ENCODE measurements at regions not wholly inside any gene's neighbourhood (a gene's known extent, or its start where the extent isn't known, plus 50 kb on each side); places are given as distances from the start of the nearest gene placed in this dataset.
A peak's percentile ranks its signal among the peaks of the same experiment; 100 is the strongest.

- no peak for DNase-seq
Measured at GRCh38 chr3:24769918-24770317, 275.3 kb upstream of the THRB start.

DNA sequence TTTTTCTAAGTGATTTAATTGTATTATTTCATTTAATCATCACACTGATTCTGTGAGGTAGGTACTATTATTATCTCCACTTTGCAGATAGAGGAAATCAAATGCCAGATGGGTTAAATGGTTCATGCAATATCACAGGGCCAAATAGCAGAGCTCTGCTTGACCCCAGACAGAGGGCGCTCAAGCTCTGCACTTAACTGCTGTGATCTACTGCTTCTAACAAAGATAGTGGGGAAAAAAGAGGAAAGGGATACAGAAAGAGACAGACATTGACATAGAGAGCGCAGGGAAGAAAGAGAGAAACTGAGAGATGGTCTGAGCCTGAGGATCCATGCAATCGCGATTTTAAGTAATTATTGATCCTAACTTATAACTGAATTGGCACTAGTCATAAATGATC is 279.1 kb upstream of the THRB start:
- peak; percentile 50 for DNase-seq

DNA sequence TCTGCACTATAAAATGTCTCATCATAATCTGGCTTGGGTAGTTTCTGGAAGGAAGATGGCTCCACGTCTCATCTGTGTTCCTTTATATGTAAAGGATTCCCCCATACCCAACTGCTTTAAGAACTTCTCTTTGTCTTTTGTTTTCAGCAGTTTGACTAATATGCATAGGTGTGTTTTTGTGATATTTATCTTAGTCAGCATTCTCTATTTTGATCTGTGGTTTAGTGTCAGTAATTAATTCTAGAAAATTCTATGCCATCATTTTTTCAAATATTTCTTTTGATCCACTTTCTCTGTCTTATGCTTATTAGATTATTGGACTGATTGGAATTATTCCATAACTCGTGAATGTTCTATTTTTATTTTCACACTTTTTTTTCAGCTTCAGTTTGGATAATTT is 286.3 kb upstream of the THRB start:
- no peak for DNase-seq

- DNase-seq = no peak
Measured at GRCh38 chr3:24781454-24781853, 286.8 kb upstream of the THRB start.

DNA sequence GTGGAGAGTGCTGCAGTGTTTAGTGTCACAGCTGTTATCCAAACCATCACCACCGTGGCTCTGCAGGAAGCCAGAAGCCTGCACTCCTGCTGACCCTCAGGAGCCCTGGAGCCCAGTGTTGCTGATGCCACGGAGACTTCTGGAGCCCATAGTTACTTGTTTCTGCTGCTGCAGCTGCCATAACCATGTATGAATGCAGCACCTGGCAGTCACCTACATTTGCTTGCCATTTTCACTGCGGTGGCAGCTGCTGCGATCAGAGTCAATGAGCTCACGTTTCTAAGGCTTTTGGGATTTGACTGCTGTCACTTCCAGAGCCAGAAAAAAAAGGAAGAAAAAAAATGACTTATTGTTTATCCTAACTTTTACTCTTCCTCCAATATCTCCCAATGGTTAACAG is 299.2 kb upstream of the THRB start:
- DNase-seq = no peak

DNA sequence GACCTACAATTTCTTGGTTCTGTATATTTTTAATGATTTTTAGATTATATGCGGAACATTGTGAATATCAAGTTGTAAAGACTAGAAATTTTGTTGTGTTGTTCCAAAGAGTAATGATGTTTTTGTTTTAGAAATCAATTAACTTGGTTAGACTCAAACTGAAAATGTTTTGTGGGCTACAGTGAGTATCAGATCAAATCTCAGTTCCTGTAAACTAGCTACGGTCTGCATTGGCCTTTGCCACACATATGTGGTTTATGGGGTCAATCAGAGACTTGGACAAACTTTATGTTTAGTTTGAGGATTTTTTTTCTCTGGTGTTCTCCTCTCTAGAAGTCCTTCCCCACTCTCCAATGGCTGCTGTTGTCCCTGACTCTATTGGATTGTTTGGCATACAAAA is 308.0 kb upstream of the THRB start:
- no peak for DNase-seq

DNA sequence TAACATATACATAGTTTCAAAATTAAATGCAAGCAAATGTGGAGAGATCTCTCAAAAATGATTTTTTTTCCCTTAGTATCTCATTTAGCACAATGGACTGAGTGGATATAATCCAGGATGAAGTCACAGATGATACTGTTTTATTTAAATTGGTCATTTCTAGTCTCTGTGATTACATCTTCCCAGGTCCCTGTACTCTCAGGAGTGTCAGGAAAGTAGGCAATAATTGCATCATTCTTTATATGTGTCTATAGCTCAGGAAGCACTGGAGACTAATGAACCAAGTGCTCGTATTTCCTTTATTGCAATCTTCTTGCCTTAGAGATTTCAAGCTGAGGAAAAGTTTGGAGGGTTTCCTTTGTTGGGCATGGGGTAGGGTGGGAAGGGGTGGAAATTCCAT is 309.4 kb upstream of the THRB start:
- no peak for DNase-seq

DNA sequence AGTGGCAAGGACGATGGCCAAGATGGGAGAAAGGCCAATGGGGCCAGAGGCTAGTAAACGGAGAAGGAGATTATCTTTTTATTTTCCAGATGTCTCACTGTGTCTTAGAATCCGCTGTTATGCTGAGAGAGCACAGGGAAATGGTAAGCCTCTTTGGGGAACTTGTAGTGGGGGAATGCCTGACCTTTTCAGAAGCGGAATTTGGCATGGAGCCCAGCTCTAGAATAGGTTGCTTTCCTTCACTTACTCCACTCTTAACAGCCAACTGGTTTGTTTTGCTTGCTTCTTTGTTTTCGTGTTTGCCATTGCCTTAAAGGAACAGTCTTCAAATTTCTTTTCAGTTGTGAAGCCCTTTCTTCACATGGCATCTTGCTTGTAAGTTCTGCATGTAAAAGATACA is 316.2 kb upstream of the THRB start:
- DNase-seq = no peak

- no peak for DNase-seq
Measured at GRCh38 chr3:24812116-24812515, 317.5 kb upstream of the THRB start.

DNA sequence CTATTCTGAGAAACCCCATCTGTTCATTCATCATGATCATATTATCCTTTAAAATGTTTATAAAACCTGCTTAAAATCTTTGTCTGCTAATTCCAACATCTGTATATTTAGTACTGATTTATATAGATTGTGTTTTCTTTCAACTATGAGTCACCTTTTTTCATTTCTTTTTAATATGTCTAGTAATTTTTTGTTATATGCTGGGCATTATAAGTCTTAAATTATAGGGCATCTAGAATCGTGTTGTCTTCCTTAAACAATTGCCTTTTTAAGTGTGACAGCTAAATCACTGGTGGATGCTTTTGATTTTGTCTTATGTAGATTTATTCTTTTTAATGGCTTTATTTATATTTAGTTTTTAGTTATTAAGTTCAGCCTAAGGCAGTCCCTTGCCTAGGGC is 323.4 kb upstream of the THRB start:
- DNase-seq = no peak

GRCh38 chr3:24828011-24828410 is 333.4 kb upstream of the THRB start:
- no peak for DNase-seq

DNA sequence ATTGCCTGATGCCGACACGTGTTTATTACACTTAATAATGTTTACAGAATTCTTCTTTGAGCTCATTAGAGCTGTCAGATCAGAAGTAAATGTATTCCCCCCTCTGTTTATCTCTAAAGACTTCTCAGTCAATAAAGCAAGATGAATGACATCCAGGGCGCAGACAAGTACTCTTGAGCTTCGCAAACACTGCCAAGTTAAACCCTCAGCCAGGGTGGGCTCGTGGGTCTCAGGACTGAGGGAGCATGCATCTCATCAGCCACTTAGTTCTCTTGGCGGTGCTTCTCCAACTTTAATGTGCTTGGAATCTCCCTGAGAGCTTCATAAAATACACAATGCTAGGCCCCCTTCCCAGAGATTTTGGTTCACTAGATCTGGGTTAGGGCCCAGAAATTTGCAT is 333.9 kb upstream of the THRB start:
- DNase-seq = no peak

- DNase-seq = peak; percentile 4
Measured at GRCh38 chr3:24829011-24829581, 334.4 kb upstream of the THRB start.

- peak; percentile 7 for DNase-seq
Measured at GRCh38 chr3:24829629-24830229, 335.1 kb upstream of the THRB start.

DNA sequence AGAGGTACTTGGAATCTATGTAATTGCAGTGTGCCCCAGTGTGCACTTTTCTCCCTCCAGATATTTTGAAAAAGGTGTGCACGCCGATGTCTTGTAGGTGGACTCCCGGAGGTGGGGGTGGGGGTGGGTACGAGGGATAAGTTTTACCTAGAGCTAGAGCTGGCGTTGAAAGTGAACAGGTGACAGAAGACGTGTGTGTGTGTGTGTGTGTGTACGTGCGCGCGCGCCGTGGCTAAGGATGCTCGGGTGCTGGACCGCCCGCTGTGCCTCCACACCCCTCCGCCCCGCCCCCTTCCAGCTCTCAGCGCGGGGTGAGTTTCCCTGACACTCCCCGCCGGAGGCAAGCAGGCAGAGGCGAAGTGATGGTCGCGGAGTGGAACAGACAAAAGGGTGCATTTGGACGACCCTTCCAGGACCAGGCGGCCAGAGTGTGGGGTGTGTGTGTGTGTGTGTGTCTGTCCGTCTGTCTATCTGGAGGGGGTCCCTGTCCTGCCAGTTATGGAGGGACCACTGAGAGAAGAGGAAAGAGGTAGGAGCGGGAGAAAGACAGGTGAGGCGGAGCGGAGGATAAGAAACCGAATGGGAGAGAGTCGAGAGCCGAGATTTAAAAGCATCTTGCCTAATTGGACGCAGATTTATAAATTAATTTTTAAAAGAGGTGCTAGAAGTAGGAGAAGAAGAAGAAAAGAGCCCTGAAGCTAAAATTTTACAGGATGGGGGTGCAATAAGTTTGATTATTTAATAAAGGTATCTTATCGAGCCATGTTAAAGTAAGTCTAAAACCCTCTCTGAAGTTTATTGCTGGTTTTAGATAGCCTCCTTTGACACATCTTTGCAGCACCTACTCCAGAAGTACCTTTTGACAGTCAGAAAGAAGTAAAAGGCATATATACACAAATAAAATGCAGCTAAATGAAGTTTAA is 335.8 kb upstream of the THRB start:
- no peak for DNase-seq

DNA sequence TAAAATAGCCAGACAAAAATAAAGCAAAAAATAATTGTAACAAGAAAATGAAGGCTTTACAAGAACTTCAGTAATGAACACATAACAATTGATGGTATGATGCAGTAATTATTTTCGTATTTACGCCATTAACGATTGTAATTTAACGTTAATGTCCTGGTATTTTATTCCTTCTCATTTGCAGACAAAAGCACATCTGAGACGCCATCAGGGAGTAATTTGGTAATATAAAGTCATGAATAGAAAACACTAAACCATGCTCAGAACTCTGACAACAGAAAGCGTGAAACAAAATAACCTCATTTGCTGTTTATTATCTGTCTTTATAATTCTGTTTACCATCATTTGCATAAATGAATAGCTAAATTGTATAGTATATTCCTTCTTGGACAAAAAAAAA is 336.6 kb upstream of the THRB start:
- no peak for DNase-seq

GRCh38 chr3:24832891-24833290 is 338.2 kb upstream of the THRB start:
- DNase-seq = no peak

DNA sequence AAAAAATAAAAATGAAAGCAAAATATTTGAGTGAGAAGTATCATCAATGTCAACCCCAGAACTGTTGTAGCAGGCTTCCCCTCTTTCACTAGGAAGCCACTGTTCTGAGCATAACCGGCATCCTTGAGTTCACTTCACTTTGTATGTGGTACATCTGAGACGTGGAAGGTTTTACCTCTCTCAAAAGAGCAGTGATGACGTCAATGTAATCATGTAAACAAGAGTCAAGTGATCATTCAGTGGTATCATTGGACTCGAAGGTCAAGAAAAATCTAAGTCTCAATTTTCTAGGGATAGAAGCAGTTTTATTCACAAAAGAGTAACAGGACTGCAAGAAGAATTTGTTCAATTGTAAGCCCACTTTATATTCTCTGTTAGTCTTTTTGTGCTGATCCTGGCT is 339.8 kb upstream of the THRB start:
- DNase-seq = no peak

- no peak for DNase-seq
Measured at GRCh38 chr3:24835510-24835909, 340.9 kb upstream of the THRB start.

- DNase-seq = no peak
Measured at GRCh38 chr3:24837601-24838000, 343.0 kb upstream of the THRB start.

DNA sequence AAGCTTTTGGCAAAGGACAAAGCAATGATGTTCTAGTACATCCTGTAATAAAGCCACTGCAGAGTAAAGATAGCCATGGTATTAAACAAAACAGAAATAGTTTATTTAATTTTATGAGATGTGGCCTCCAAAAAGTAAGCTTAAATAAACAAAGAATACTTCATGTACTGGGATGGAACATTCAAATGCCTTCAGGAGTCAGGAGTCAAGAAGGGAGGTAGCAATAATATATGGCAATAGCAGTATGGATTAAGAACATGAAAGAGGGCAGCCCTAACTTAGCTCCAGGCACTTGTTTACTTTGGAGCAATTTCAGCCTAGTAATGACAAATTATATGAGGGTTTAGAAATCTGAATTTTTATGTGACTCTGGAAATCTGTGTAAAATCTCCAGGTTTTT is 343.9 kb upstream of the THRB start:
- no peak for DNase-seq

GRCh38 chr3:24843955-24844354 is 349.3 kb upstream of the THRB start:
- no peak for DNase-seq

- no peak for DNase-seq
Measured at GRCh38 chr3:24845524-24846155, 351.0 kb upstream of the THRB start.

All from EL (cell line).